HG03039 (cell line): ENCODE measurements at regions not wholly inside any gene's neighbourhood (a gene's known extent, or its start where the extent isn't known, plus 50 kb on each side); places are given as distances from the start of the nearest gene placed in this dataset.
A peak's percentile ranks its signal among the peaks of the same experiment; 100 is the strongest.
"Not testable (repeated sequence)": the region's sequence is repeated elsewhere in the genome, so short reads cannot be mapped to it uniquely, and the experiment has no call there.

Experiments
- ATAC-seq: cut with Tn5 transposase; IDR thresholded peaks from one replicate; pipeline ENCODE4 v1.9.1; 2021; ENCODE audit warnings: mild to moderate bottlenecking, moderate library complexity; ENCODE audit not compliant: unreplicated experiment

DNA sequence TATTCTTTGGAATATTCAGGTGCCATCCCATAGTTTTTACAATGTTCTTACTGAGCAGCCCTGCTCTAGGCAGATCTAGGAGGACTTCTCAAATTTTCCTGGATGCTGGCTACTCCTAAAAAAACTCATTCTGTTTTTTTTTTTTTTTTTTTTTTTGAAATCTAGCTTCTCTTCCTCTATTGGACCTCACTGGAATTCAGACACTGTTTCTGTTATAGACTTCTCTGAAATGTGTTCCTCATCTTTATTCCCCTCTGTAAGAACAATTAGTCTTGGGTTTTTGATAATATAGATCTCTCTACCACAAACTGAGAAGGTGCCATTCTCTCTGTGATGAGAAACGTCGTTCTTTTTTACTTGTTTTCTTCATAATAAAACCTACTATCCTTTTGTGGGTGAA lies 115.3 kb upstream of the CCND2 start:
- ATAC-seq, result no peak

GRCh38 chr12:4157122-4157521 lies 116.4 kb upstream of the CCND2 start:
- no peak for ATAC-seq

GRCh38 chr12:4156317-4156716 lies 117.2 kb upstream of the CCND2 start:
- ATAC-seq, result no peak

- no peak for ATAC-seq
Measured at GRCh38 chr12:4154672-4155225, 118.8 kb upstream of the CCND2 start.

GRCh38 chr12:4153343-4153892 lies 120.1 kb upstream of the CCND2 start:
- ATAC-seq, result peak; percentile 69

DNA sequence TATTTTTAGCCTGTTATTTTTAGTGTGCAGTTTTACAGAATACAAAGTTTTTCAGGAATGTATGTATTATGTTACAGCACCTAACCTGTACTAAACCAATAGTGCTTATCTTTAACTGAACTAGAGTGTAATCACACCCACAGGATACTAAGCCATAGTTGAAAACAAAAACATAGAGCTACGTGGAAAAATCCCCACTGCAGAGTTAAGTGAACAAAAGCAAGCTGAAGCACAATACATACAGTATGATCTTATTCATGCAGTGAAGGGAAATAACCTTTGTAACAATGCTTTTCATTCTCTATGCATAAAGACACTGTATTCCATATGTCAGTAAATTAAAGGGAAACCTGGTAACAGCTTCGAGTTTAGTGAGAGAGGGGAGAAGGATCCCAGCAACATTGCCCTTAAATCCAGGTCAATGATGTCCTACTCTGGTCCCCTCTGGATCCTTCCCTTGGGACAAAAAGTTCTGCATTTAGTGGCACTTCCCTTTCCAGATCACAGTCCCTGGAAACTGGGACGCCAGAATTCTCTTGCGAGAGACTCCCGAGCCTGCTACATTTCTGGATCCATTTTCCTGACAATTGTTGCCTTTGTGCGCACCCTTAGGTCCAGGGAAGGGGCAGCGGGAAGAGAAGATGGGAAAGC lies 121.3 kb upstream of the CCND2 start:
- no peak for ATAC-seq

DNA sequence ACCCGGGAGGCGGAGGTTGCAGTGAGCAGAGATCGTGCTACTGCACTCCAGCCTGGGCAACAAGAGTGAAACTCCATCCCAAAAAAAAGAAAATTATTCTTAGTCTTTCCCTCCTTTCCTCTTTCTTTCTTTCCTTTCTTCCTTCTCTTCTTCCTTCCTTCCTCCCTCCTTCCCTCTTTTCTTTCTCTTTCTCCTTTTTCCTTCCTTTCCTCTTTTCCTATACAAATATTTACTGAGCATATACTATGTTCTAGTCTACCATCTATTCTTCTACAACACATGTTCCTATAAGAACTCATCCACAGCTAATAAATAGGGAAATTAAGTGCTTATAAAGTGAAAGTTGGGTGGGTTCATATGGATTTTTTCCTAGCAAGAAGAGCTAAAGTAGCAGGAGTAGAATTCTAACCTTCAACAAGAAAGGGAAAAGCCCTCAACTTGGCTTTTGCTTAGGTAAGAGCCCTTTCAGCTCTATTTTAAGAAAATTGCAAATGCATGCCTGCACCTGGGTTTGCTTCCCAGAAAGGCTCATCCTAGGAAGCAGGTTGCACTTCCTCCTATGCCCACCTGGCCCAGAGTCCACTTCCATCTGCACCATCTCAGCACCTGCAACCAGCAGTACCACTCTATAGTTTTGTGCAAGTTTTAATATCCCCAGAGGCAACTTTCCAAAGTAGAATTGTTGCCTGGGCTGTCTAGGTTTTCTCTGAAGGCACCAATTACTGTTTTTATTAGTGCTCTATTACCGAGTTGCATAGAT lies 122.0 kb upstream of the CCND2 start:
- ATAC-seq, result no peak

GRCh38 chr12:4150355-4150754 lies 123.2 kb upstream of the CCND2 start:
- not testable (repeated sequence) for ATAC-seq

DNA sequence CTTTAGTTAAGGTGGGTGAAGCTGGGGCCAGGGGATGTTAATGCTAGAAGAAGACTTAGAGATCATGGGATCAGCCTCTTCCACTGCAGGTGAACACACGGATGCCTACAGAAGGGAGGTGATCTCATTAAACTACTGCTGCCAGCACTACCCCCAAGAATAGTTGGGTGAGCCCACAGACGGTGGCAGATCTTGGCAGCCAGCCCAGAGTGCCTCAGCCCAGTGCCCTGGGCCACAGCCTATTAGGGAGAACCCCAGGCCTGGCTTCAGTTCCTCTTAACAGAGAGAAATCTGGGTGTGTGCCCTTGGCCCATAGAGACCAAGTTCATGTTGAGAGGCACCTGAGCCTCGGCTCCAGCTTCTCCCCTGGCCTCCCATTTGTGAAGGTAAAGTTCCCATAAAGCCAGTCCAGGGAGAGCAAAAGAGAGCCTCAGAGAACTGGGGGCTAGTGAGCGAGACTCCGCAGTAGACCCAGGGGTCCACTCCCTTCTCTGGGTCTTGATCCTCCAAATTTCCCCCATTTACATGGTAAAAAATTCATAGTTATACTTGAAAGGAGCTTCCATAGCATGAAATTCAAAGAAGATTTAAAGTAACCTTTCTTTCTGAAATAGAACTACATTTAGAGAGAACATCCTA lies 125.0 kb upstream of the CCND2 start:
- ATAC-seq, result peak; percentile 60

DNA sequence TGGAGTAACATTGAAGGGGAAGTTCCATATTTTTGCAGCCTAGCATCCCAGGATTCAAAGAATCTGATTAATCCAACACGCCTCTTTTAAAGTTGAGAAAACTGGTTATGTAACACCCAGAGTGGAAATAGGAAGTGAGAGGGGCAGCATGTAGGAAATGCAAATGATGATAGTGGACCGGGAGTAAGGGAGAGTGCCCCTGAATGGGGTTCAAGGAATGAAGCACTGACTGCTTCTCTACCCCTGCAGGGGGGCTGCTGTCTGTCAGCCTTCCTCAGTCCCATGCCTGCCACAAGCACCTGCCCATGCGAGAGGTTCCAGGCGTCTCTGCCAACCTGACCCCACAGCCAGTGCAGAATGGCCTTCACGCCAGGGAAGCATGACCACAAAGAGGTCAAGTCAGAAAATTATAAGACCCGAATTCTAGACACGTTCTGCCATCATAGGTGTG lies 126.5 kb upstream of the CCND2 start:
- no peak for ATAC-seq

DNA sequence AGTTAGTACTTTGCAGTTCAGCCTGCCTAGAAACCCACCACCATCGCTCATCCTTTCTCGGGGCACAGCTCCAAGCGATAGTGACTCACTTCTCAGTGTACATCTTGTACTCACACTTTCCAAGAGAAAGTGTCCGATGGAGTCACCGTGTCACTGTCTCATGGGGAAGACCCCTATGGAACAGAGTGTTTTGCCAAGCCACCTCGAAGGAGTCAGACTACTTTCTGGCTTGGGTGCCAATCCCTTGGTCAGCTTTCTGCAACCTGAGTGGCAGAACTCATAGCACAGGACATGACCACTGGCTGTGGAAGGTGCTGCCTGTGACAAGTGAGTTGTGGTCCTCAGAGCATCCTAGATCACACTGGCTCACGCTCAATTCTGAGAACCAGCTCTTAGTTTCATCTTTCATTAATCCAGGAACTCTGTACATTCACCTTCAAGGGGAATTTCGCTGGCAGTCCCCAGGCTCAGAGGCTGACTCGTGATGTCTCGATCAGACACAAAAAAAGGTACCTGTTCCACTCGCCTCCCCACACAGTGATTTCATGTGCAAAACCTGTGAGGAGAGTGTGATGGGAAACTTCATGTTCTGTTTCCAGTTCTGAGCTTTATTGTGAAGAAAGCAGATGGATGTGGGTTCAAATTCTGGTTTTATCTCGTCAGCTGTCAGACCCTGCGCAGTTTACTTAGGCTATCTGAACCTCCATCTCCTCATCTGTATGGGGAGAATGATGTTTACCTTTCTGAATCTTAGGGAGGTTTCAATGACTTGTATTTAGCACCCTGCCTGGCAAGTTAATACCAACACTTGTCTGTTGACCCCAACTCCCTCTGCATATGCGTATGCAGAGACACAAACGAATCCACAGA lies 127.3 kb upstream of the CCND2 start:
- ATAC-seq, result no peak

- ATAC-seq, result no peak
Measured at GRCh38 chr12:4144676-4145075, 128.9 kb upstream of the CCND2 start.

DNA sequence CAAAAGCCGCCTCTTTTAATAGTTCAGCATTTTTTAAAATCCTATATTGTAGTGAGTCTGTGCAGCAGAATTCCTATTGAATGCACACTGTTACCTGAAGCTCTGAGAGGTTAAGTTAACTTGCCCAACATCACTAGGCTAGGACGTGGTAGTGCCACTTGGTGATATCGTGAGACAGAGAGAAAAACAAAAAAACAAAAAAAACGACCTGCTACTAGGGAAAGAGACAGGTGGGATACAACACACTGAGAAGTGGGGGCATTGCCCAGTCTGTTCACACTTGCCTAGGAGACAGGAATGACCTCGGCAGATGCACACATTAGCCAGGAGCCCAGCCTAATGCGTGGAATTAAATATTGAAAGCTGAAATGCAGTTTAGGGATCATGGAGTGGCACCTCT lies 129.7 kb upstream of the CCND2 start:
- ATAC-seq, result no peak

DNA sequence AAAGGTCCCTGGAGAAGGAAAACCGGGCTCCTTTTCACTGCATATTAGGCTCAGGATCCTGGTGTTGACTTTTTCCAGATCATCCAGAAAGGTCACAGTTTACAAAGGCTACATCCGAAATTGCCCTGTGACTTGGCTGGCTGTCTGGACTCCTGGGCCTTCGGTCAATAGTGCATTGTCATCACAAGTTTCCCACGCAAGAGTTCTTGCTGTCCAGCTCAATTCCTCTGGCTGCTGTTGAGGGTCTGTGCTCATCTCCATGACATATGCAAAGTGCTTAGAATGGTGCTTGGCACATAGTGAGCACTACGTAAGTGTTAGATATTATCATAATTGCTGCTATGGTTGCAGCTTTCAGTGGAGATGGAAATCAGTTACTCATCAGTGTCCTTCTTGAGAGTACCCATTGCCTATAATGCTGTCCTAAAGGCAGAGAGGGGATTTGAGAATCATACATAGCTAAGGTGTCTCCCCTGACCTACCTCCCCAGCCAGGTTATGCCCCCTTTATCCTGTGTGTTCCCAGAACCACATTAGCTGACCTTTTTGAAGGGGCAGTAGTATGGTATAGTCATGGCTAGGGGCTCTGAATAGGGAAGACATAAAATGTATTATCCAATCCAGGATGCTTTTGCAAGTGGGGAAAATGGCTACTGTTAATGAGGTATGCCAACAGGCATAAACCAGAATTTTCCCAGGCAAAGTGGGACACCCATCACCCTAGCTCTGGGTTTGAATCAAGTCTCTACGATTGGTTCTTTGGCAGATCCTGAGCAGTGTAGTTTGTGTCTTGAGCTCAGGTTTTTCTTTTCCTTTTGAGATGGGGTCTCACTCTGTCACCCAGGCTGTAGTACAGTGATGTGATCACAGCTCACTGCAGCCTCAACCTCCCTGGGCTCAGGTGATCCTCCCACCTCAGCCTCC lies 132.0 kb upstream of the CCND2 start:
- no peak for ATAC-seq

DNA sequence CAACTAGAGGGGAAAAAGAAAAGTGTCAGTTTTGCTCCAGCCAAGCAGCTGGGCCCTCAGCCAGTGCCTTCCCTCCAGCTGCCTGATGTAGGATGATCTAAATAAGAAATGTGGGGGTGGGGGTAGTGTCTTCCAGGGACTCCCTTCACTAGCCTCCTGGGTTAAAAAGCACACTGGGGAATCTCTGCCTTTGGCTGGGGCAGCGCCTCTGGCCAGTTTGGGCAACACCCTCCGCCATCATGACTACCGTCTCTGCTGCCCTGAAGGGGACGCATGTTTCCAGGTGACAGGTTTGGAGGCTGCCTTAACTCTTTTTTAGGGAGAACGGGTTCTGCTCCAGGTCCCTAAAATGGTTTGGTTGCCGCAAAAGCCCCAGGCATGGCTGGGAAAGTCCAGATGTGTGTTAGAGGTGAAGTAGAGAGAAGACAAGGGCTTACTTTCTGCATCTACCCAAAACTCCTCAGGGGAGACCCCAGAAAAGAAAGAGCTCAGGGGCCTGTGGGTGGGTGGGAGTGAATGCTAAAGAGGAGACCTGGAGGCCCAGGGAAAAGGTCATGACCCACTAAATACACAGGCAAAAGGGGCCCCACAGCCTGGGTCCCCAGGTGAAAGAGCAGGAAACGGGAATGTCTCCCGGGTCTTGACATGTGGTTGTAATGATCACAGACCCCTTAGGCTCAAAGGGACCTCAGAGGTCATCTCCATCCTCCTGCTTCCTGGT lies 132.8 kb upstream of the CCND2 start:
- no peak for ATAC-seq

DNA sequence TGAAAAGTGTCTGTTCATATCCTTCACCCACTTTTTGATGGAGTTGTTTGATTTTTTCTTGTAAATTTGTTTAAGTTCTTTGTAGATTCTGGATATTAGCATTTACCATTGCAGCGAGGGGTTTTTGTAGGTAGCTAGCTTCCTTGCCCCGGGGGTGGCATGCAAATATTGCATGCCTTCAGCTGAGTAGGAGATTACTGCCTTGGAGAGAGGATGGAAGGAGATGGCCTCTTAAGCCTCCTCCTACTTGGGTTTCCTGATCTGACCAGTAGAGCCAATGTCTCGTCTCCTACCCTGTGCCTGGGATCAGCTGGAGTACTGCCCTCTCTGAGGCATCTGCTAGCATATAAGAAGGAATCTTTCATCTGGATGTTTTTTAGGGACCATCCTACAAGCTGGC lies 134.4 kb upstream of the CCND2 start:
- ATAC-seq, result no peak

DNA sequence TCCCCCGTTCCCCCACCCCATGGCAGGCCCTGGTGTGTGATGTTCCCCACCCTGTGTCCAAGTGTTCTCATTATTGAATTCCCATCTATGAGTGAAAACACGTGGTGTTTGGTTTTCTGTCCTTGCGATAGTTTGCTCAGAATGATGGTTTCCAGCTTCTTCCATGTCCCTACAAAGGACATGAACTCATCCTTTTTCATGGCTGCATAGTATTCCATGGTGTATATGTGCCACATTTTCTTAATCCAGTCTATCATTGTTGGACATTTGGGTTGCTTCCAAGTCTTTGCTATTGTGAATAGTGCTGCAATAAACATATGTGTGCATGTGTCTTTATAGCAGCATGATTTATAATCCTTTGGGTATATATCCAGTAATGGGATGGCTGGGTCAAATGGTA lies 135.0 kb upstream of the CCND2 start:
- ATAC-seq, result not testable (repeated sequence)

- no peak for ATAC-seq
Measured at GRCh38 chr12:4138051-4138450, 135.5 kb upstream of the CCND2 start.

GRCh38 chr12:4137441-4137840 lies 136.1 kb upstream of the CCND2 start:
- no peak for ATAC-seq
